ENCODE measurements at regions not wholly inside any gene's neighbourhood (a gene's known extent, or its start where the extent isn't known, plus 50 kb on each side); places are given as distances from the start of the nearest gene placed in this dataset.

DNA sequence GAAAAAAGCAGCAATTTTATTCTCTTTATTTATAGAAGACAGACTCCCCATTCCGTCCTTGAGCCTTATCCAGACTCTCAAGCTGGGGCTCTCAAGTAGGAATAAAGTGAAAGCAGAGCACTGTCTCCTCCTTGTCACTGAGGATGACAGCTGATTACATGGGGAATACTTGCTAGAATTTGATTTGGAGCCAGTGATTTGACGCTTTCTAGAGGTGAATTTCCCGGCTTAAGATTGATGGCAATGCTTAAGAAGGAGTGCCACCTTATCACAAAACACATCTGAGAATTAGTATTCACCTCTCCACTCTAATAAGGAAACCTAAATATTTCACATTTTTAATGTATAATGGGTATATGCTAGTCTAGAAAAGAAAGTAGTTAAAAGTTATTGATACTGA, 135.4 kb upstream of the SLC39A10 start:
- Histone ChIP-seq H4K20me1 (ENCODE audit: insufficient read depth) (no peaks in the 10 kb centered on the region), H3F3A (replicated peaks; ENCODE audit: insufficient read depth) (no peaks in the 10 kb centered on the region), H3K27ac (ENCODE audit: low read depth in 2 of 2, low read length in 1 of 2) (no peak overlapping the region), H2AFZ (ENCODE audit: low read depth) (no peak overlapping the region), H3K36me3 (replicated peaks in 1 of 2; ENCODE audit: control insufficient read depth in 1 of 2, insufficient read depth in 2 of 2, low read length in 1 of 2) (no peaks in the 10 kb centered on the region), H3K9ac (no peak overlapping the region), H3K4me1 (ENCODE audit: control insufficient read depth in 1 of 2, insufficient read depth in 2 of 2, low read depth in 1 of 2, low read length in 1 of 2) (peaks cover 2 to 4% of the 10 kb centered on the region in 2 experiments; a peak in 2 of 4 replicates), H3K79me2 (ENCODE audit: insufficient read depth) (no peaks in the 10 kb centered on the region), H3K9me3 (no peaks in the 10 kb centered on the region), H3K9me2 (no peaks in the 10 kb centered on the region), H3K27me3 (ENCODE audit: insufficient read depth) (no peaks in the 10 kb centered on the region), H3K4me2 (no peak overlapping the region), H3K4me3 (ENCODE audit: low read depth in 2 of 2, low read length in 1 of 2) (no peak overlapping the region)
- no peak for DNase-seq
- WGBS (ENCODE audit: low lambda C conversion rate), result 89% methylated on average over 3 of the region's 3 CpGs
- POLR2A ChIA-PET, result no interaction called here
- TF ChIP-seq MEF2A (IDR thresholded peaks at IDR 0.05; ENCODE audit: borderline replicate concordance, low read depth) (no peak), TAF1 (IDR thresholded peaks at IDR 0.05; ENCODE audit: borderline replicate concordance, low read depth, low read length) (no peak), JUND (IDR thresholded peaks at IDR 0.05) (no peak)
- TF ChIP-seq, protein P1, sequence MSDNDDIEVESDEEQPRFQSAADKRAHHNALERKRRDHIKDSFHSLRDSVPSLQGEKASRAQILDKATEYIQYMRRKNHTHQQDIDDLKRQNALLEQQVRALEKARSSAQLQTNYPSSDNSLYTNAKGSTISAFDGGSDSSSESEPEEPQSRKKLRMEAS (IDR thresholded peaks at IDR 0.05; ENCODE audit: low read depth), result no peak
- TF ChIP-seq, protein P2, sequence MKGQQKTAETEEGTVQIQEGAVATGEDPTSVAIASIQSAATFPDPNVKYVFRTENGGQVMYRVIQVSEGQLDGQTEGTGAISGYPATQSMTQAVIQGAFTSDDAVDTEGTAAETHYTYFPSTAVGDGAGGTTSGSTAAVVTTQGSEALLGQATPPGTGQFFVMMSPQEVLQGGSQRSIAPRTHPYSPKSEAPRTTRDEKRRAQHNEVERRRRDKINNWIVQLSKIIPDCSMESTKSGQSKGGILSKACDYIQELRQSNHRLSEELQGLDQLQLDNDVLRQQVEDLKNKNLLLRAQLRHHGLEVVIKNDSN (IDR thresholded peaks at IDR 0.05; ENCODE audit: borderline replicate concordance, low read depth), result no peak
- CTCF ChIA-PET, result no interaction called here

DNA sequence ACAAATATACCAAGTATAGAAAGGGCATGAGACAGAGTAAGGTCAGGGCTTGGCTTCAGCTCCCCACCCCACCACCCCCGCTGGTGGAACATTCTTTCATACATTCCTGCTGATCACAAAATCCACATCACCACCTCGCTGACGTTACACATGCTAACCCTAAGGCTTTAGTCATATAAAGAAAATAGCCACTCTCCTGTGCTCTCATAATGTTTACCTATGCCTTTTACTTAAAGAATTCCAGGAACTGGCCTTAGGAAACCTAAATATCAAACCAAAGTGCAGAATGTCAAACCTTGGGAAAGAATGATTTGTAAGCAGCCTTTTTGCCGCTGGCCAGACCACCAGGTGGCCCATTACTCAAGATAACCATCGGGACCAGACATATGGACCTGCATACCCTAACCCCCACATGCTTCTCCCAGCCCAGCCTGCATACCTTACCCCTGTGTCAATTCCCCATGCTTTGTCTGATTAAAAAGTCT, 136.3 kb upstream of the SLC39A10 start:
- ChIA-PET CTCF (no interaction called here), POLR2A (no interaction called here)
- no peaks in the 10 kb centered on the region for H3F3A ChIP-seq (replicated peaks; ENCODE audit: insufficient read depth)
- H3K9ac ChIP-seq, result no peak overlapping the region
- no peaks in the 10 kb centered on the region for H3K27me3 ChIP-seq (ENCODE audit: insufficient read depth)
- H3K4me1 ChIP-seq (ENCODE audit: control insufficient read depth in 1 of 2, insufficient read depth in 2 of 2, low read depth in 1 of 2, low read length in 1 of 2), result peaks cover 2 to 4% of the 10 kb centered on the region in 2 experiments; a peak in 2 of 4 replicates
- H2AFZ ChIP-seq (ENCODE audit: low read depth), result peak overlapping the region; percentile 9; the same call in 1 of the 2 replicates
- TF ChIP-seq, protein P3, sequence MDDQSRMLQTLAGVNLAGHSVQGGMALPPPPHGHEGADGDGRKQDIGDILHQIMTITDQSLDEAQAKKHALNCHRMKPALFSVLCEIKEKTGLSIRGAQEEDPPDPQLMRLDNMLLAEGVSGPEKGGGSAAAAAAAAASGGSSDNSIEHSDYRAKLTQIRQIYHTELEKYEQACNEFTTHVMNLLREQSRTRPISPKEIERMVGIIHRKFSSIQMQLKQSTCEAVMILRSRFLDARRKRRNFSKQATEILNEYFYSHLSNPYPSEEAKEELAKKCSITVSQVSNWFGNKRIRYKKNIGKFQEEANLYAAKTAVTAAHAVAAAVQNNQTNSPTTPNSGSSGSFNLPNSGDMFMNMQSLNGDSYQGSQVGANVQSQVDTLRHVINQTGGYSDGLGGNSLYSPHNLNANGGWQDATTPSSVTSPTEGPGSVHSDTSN (IDR thresholded peaks at IDR 0.05), result peak; percentile 54
- TF ChIP-seq JUND (IDR thresholded peaks at IDR 0.05), result 0 out of 2 replicates have a peak, but pooled peaks have one; percentile 2
- TF ChIP-seq TCF12 (IDR thresholded peaks at IDR 0.05), result peak; percentile 77
- peak in 1 of 2 experiments; percentile 37; a peak in 1 of 4 replicates for TF ChIP-seq EP300 (IDR thresholded peaks at IDR 0.05; ENCODE audit: borderline replicate concordance in 1 of 2, low read depth in 1 of 2, low read length in 1 of 2)
- TF ChIP-seq FOSL2 (IDR thresholded peaks at IDR 0.05; ENCODE audit: borderline replicate concordance, low read depth), result no peak
- no peaks in the 10 kb centered on the region for H3K36me3 ChIP-seq (replicated peaks in 1 of 2; ENCODE audit: control insufficient read depth in 1 of 2, insufficient read depth in 2 of 2, low read length in 1 of 2)
- H3K79me2 ChIP-seq (ENCODE audit: insufficient read depth), result no peaks in the 10 kb centered on the region
- H4K20me1 ChIP-seq (ENCODE audit: insufficient read depth), result no peaks in the 10 kb centered on the region
- peak; percentile 23 for DNase-seq
- H3K4me2 ChIP-seq, result no peak overlapping the region; the same call in 1 of the 2 replicates
- WGBS (ENCODE audit: low lambda C conversion rate), result 41% methylated on average over 4 of the region's 5 CpGs
- no peaks in the 10 kb centered on the region for H3K9me3 ChIP-seq
- no peak overlapping the region for H3K27ac ChIP-seq (ENCODE audit: low read depth in 2 of 2, low read length in 1 of 2)
- no peak overlapping the region for H3K4me3 ChIP-seq (ENCODE audit: low read depth in 2 of 2, low read length in 1 of 2)
- H3K9me2 ChIP-seq, result no peaks in the 10 kb centered on the region

DNA sequence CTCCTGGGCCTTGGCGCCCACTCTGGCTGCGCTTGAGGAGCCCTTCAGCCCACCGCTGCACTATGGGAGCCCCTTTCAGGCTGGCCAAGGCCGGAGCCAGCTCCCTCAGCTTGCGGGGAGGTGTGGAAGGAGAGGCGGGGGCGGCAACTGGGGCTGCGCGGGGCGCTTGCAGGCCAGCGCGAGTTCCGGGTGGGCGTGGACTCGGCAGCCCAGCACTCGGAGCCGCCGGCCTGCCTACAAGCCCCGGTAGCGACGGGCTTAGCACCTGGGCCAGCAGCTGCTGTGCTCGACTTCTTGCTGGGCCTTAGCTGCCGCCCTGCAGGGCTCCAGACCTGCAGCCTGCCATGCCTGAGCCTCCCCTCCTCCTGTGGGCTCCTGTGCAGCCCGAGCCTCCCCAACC, 141.5 kb upstream of the SLC39A10 start:
- no peaks in the 10 kb centered on the region for H3K79me2 ChIP-seq (ENCODE audit: insufficient read depth)
- no peaks in the 10 kb centered on the region for H4K20me1 ChIP-seq (ENCODE audit: insufficient read depth)
- H3F3A ChIP-seq (replicated peaks; ENCODE audit: insufficient read depth), result no peaks in the 10 kb centered on the region
- no peak overlapping the region for H2AFZ ChIP-seq (ENCODE audit: low read depth)
- H3K9me3 ChIP-seq, result no peaks in the 10 kb centered on the region
- no peaks in the 10 kb centered on the region; a peak in 1 of 4 replicates for H3K4me1 ChIP-seq (ENCODE audit: control insufficient read depth in 1 of 2, insufficient read depth in 2 of 2, low read depth in 1 of 2, low read length in 1 of 2)
- ChIA-PET CTCF (no interaction called here), POLR2A (no interaction called here)
- no peaks in the 10 kb centered on the region for H3K9me2 ChIP-seq
- WGBS (ENCODE audit: low lambda C conversion rate), result 98% methylated on average over 8 of the region's 24 CpGs
- no peak overlapping the region for H3K4me3 ChIP-seq (ENCODE audit: low read depth in 2 of 2, low read length in 1 of 2)
- TF ChIP-seq, protein P4, sequence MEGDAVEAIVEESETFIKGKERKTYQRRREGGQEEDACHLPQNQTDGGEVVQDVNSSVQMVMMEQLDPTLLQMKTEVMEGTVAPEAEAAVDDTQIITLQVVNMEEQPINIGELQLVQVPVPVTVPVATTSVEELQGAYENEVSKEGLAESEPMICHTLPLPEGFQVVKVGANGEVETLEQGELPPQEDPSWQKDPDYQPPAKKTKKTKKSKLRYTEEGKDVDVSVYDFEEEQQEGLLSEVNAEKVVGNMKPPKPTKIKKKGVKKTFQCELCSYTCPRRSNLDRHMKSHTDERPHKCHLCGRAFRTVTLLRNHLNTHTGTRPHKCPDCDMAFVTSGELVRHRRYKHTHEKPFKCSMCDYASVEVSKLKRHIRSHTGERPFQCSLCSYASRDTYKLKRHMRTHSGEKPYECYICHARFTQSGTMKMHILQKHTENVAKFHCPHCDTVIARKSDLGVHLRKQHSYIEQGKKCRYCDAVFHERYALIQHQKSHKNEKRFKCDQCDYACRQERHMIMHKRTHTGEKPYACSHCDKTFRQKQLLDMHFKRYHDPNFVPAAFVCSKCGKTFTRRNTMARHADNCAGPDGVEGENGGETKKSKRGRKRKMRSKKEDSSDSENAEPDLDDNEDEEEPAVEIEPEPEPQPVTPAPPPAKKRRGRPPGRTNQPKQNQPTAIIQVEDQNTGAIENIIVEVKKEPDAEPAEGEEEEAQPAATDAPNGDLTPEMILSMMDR (IDR thresholded peaks at IDR 0.05), result no peak
- no peak overlapping the region for H3K9ac ChIP-seq
- H3K27me3 ChIP-seq (ENCODE audit: insufficient read depth), result no peaks in the 10 kb centered on the region
- no peak overlapping the region for H3K4me2 ChIP-seq
- no peaks in the 10 kb centered on the region for H3K36me3 ChIP-seq (replicated peaks in 1 of 2; ENCODE audit: control insufficient read depth in 1 of 2, insufficient read depth in 2 of 2, low read length in 1 of 2)
- H3K27ac ChIP-seq (ENCODE audit: low read depth in 2 of 2, low read length in 1 of 2), result no peak overlapping the region
- no peak for DNase-seq
